Fibroblast of villous mesenchyme (primary cell): ENCODE measurements at regions not wholly inside any gene's neighbourhood (a gene's known extent, or its start where the extent isn't known, plus 50 kb on each side); places are given as distances from the start of the nearest gene placed in this dataset.

ENCODE experiments used
- DNase-seq: peaks from one replicate; pipeline ENCODE4 v3.0.0-alpha.2; 2010; ENCODE audit warnings: low read depth
- H3K4me3 ChIP-seq: 2 replicates; pipeline ENCODE4 v1.5.1; 2011; ENCODE audit warnings: low read depth, mild to moderate bottlenecking, low read length
- TF ChIP-seq, protein P1 (sequence below): IDR thresholded peaks from 2 replicates; pipeline ENCODE4 v1.5.1; 2012; ENCODE audit warnings: low read depth, mild to moderate bottlenecking, low read length; ENCODE audit not compliant: insufficient read depth

DNA sequence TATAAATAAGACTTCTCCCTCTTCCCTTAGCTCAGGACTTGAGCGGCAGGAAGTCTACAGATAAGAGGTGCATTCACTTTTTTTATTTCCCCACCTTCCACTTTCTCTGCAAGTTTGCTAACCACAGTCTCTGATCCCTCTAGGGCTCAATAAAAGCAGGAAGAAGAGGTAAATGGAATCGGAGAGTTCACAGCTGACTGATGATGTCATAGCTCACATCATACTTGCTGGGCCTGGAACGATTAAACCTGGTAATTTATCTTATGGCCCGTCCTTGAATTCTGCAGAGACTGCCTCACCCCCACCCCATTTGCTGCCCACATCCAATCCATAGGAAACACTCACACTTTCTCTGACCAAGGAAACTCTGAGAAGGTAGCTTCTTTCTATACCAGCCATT, 62.9 kb downstream of the DRD1 start:
- H3K4me3 ChIP-seq: no peak overlapping the region
- TF ChIP-seq, protein P1, sequence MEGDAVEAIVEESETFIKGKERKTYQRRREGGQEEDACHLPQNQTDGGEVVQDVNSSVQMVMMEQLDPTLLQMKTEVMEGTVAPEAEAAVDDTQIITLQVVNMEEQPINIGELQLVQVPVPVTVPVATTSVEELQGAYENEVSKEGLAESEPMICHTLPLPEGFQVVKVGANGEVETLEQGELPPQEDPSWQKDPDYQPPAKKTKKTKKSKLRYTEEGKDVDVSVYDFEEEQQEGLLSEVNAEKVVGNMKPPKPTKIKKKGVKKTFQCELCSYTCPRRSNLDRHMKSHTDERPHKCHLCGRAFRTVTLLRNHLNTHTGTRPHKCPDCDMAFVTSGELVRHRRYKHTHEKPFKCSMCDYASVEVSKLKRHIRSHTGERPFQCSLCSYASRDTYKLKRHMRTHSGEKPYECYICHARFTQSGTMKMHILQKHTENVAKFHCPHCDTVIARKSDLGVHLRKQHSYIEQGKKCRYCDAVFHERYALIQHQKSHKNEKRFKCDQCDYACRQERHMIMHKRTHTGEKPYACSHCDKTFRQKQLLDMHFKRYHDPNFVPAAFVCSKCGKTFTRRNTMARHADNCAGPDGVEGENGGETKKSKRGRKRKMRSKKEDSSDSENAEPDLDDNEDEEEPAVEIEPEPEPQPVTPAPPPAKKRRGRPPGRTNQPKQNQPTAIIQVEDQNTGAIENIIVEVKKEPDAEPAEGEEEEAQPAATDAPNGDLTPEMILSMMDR: no peak
- no peak for DNase-seq

DNA sequence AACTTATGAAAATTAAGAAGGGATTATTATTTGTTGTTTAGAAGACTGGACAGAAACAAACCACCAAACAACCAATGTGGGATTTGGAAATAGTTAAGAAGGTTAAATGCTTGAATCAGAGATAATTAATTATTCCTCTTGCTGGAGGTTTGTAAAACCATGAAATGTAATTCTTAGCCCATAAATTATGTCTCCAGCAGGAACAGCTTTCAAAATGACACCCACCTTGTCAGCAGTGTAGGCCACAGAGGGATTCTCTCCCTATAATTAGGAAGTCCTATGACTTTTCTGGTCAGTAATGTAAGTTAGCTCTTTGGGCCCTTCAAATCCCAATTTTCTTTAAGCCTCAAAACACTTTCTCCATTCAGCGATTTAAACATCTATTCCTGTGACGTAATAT, 63.3 kb downstream of the DRD1 start:
- H3K4me3 ChIP-seq: no peak overlapping the region
- DNase-seq: no peak
- TF ChIP-seq, protein P1: no peak

DNA sequence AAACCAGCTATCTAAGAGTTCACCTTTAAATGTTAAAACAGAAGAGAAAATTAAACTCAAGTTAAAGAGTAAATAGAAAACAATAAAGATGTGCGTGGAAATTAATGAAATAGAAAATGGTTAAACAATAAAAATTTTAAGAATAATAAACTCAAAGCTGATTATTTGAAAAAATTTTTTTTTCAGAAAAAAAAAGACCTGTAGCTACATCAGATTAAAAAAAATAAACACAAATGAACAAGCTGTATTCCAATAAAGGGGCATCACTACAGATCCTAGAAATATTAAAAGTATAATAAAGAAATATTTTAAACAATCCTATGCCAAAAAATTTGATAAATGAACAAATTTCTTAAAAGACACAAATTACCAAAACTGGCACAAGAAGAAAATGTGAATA, 64.1 kb downstream of the DRD1 start:
- DNase-seq: no peak
- H3K4me3 ChIP-seq: no peak overlapping the region
- TF ChIP-seq, protein P1: no peak

DNA sequence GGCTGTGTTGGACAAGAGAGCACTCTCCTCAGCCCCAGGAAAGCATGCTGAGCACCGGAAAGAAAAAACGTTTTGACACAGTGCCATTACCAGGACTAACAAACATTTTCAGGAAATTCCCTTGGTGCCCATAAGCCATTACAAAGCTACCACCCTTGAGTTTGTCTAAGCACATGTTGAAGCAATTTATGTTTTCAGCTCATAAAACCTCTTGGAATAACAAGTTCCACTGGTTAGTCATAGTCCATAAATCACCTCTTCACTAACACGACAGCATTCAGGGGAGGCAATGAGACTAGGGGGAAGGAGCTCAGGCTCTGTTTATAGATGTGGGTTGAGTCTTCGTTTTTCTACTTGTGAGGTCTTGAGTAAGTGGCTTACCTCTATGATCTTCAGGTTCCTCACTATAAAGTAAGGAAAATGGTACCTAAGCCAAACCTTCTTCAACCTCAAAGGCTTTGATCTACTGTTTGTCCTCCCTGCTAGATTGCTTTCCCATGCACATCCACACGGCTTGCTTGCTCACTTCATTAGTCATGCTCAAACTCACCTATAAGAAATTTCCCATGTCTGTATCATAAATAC, 65.4 kb downstream of the DRD1 start:
- TF ChIP-seq, protein P1: no peak

DNA sequence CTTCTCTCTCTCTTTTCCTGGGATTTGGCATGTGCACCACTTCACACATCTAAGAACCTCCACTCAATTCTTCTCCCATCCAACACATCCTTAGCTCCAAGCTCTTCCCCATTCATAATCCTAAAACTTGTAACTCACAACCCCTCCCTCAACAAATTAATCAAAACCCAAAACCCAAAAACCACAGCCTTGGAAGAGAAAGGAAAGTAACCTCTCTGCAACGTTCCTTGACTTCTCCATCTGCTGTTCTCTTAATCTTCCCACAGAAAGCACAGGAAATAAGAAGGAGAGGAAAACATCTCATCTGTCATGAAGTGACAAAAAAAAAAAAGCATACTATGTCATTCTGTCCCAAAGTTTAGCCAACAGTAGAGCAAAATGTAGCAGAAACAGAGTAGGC, 66.2 kb downstream of the DRD1 start:
- H3K4me3 ChIP-seq: no peak overlapping the region
- TF ChIP-seq, protein P1: no peak
- no peak for DNase-seq

More for the DNA sequence above, 65.4 kb downstream of the DRD1 start:
- H3K4me3 ChIP-seq: no peak overlapping the region
- peak; percentile 90 for DNase-seq

DNA sequence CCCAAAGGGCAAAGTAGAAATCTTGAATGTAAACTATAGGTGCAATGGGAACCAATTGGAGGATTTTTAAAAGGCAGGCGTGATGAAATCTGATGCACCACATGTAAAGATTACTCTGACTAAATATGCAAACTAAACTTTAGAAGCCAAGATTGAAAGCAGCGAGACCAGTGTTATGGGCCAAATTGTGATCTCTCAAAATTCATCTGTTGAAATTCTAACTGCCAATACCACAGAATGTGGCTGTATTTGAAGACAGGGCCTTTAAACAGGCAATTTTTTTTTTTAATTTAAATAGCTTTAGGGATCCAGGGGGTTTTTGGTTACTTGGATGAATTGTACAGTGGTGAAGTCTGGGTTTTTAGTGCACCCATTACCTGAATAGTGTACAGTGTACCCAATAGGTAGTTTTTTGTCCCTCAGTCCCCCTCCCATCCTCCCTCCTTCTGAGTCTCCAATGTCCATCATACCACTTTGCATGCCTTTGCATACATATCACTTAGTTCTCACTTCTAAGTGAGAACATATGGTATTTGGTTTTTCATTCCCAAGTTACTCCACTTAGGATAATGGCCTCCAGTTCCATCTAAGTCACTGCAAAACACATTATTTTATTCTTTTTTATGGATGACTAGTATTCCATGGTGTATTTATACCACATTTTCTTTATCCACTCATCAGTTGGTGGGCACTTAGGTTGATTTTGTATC, 69.7 kb downstream of the DRD1 start:
- DNase-seq: no peak
- TF ChIP-seq, protein P1: no peak
- H3K4me3 ChIP-seq: no peak overlapping the region

DNA sequence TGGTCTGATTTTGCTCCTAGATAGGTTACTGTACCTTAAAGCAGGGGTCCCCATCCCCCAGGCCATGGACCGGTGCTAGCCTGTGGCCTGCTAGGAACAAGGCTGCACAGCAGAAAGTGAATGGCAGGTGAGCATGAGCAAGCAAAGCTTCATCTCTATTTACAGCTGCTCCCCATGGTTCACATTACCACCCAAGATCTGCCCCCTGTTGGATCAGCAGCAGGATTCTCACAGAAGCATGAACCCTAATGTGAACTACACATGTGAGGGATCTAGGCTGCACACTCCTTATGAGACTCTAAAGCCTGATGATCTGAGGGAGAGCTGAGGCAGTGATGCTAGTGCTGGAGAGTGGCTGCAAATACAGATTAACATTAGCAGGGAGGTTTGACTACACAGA, 78.1 kb downstream of the DRD1 start:
- no peak overlapping the region for H3K4me3 ChIP-seq
- DNase-seq: no peak
- TF ChIP-seq, protein P1: no peak
